HG02623 (cell line): ENCODE measurements at regions not wholly inside any gene's neighbourhood (a gene's known extent, or its start where the extent isn't known, plus 50 kb on each side); places are given as distances from the start of the nearest gene placed in this dataset.
A peak's percentile ranks its signal among the peaks of the same experiment; 100 is the strongest.

Experiments used
- ATAC-seq: cut with Tn5 transposase; IDR thresholded peaks from one replicate; pipeline ENCODE4 v1.9.1; 2021; ENCODE audit warnings: moderate library complexity; ENCODE audit not compliant: unreplicated experiment

DNA sequence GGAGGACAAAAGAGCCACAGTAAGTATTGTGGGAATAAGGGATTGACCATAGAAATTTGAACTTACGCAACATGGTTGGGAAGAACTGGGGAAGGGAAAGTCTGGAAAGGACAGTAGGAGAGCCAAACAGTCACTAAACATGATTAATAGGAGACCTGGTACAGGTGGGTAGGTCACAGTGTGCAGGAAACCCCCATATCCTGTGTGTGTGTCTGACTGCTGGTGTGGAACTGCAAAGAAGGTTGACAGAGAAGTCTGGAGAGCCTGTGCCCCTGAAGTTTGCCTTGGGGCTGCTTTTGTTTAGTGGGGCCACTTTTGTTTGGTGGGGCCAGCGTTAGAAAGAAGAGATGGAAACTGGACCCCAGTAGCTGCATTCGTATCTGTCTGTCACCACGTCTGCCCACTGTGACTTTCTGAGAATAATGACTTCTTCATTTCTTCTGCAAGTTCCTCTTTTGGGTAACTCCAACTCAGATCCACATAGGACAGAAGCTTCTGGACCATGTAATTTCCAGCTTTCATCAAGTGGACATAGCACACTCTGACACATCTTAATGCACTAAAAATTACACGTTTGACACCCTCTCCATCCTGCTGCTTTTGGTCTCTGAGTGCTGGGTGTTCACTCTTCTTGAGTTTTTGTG is 126.8 kb upstream of the RAG2 start:
- peak; percentile 83 for ATAC-seq

DNA sequence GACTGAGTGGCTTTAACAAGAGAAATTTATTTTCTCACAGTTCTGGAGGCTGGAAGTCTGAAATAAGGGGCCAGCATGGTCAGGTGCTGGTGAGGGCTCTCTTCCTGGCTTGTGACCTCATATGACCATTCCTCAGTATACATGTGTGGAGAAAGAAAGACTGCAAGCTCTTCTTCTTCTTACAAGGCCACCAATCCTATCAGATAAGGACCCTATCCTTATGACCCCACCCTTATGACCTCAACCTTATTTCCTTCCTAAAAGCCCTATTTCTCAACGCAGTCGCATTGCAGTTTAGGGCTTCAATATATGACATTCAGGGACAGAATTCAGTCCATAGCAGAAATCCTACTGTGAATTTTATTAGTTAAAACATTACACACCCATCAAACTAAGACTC is 124.4 kb upstream of the RAG2 start:
- ATAC-seq: no peak

DNA sequence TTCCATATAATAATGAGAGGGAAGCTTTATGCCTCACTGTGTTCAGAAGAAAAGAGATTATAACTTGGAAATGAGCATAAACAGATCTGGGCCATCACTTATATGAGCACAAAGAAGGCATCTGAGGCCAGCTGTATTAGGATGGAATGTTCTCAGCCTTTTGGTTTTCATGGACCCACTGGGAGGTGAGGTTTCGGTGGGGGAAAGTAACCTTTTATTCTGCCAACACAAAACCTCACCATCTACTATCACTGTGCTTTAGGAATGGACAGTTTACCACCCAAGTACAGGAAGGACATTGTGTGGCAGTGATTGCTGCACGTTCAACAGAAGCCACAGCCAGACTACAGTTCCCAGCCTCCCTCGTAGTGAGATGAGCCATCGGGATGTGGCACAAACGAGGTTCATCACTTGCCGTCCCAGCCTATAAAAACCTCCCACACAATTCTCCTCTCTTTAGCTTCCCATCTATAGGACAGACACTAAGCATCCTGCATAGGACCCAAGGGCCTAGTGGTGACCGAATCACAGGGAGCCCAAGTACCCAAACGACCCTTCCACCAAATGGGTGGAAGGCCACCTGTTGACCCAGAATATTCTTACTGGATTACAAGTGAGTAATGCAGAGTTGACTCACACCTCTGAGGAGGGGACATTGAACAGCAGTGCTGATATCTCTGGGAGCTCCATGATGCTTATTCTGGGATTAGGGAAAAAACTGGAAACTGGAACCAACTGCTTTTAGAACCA is 121.5 kb upstream of the RAG2 start:
- no peak for ATAC-seq

DNA sequence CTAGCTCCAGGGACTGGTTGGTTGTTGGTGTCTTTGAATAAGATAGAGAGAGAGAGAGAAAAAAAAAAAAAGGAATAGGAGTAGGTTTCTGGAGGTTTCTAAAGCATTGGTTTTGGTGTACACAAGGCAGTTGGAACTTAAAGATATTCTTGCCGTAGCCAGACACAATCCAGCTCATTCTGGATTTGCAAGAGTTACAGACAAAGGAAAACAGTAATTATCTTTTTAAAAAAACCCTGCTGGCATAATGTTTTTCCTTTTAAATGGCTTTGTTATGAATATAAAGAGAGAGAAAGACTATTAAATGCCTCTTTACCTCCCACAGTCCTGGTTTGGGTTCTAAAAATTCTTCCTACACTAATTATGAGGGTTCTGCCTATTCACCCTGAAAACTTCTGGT is 120.4 kb upstream of the RAG2 start:
- ATAC-seq: no peak

DNA sequence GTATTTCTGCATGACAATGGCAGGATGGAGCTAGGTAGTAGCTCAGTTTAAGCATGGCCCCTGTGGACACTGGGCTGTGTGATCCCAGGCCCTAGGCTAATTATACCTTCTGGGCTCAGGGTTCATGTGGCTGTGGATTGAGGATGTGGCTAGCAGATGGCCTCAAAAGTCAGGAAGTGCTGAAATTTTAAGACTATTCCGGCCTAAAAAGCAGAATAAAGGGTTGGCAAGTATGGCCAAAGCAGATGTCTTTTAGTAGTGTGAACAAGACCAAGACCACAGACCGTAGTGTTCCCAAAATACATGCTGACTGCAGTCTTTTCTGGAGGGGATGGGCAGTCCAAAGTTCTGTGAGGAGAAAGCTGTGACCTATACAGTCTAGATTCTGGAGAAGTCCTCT is 115.7 kb upstream of the RAG2 start:
- no peak for ATAC-seq

GRCh38 chr11:36711104-36711825 is 113.2 kb upstream of the RAG2 start:
- no peak for ATAC-seq
